GM12864 (cell line): ENCODE measurements at regions not wholly inside any gene's neighbourhood (a gene's known extent, or its start where the extent isn't known, plus 50 kb on each side); places are given as distances from the start of the nearest gene placed in this dataset.

Experiments
- DNase-seq: peaks from one replicate; pipeline ENCODE4 v3.0.0-alpha.2; 2011; ENCODE audit warnings: low read depth
- H3K4me3 ChIP-seq: 2 replicates; pipeline ENCODE4 v1.5.1; 2011; ENCODE audit warnings: mild to moderate bottlenecking, low read depth, low read length, control low read depth
- CTCF ChIP-seq: IDR thresholded peaks from 2 replicates; pipeline ENCODE4 v1.5.1; 2011; ENCODE audit warnings: low read depth, mild to moderate bottlenecking, moderate library complexity, low read length, control low read depth, inconsistent platforms; ENCODE audit errors: missing control alignments

- DNase-seq, result no peak
- TF ChIP-seq CTCF, result no peak
- H3K4me3 ChIP-seq, result no peak overlapping the region
Observed at GRCh38 chr4:127149086-127149485, 483.7 kb upstream of the INTU start.

GRCh38 chr4:127151941-127152340, 480.8 kb upstream of the INTU start:
- DNase-seq, result no peak
- no peak overlapping the region for H3K4me3 ChIP-seq
- TF ChIP-seq CTCF, result no peak

DNA sequence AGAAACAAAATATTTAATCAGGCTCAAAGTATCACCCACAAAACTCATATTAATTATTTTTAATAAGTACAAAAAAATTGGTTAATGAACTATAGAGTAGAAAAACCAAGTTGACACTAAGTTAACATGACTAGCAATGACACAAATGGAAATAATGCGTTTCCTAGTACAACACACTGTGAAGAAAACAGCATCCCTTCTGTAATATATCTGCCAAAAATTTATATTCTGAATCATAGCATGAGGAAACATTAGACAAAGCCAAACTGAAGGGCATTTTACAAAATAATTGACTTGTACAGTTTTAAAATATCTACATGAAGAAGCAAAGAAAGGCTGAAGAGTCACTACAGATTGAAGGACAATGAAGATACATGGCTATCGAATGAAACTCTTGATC, 477.6 kb upstream of the INTU start:
- no peak overlapping the region for H3K4me3 ChIP-seq
- TF ChIP-seq CTCF, result no peak
- no peak for DNase-seq

- no peak overlapping the region for H3K4me3 ChIP-seq
- no peak for TF ChIP-seq CTCF
- no peak for DNase-seq
Observed at GRCh38 chr4:127155555-127155954, 477.2 kb upstream of the INTU start.

DNA sequence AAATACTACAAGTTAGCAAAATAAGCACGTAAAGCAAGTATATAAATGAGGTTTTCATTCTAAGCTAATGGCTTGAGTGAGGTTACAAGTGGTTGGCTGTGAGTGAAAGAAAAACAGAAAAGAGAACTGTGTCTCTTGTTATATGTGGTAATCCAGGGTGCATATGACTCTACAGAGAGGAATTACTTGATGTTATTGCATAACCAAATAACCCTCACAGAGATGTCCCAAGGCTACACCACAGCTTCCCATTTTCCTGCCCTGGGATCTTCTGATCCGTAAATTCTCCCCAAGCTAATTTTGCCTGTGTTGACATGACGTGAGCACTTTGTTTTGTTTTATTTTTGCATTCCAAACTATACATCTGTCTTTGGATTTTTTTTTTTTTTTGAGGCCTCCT, 470.0 kb upstream of the INTU start:
- DNase-seq, result no peak
- H3K4me3 ChIP-seq, result no peak overlapping the region
- no peak for TF ChIP-seq CTCF

DNA sequence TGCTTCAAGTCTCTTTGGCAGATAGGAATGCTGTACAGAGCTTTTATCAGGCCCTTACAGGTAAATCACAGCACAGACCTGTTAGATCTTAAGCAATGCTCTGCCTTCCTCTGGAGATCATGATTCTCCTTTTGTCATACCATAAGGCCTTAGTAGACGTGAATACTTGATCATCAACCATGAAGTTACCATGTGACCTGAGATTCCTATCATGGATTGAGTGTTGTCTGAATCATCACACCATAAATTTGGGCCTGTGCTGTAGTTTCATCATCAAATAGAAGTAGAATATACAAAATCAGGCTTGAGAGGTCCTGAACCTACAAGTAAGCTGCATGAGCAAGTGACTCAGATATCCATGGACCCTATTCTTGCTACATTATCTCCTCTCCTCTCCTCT, 466.8 kb upstream of the INTU start:
- no peak for DNase-seq
- no peak for TF ChIP-seq CTCF

GRCh38 chr4:127174201-127174600, 458.6 kb upstream of the INTU start:
- no peak overlapping the region for H3K4me3 ChIP-seq
- DNase-seq, result no peak
- TF ChIP-seq CTCF, result no peak

More for the DNA sequence above, 466.8 kb upstream of the INTU start:
- H3K4me3 ChIP-seq, result no peak overlapping the region
